Kidney capillary endothelial cell (primary cell): ENCODE measurements at regions not wholly inside any gene's neighbourhood (a gene's known extent, or its start where the extent isn't known, plus 50 kb on each side); places are given as distances from the start of the nearest gene placed in this dataset.
"Not testable (repeated sequence)": the region's sequence is repeated elsewhere in the genome, so short reads cannot be mapped to it uniquely, and the experiment has no call there.

Experiments
- DNase-seq: peaks from one replicate; pipeline ENCODE4 v3.0.0-alpha.2; 2018; ENCODE audit warnings: low spot score

- DNase-seq, result no peak
Observed at GRCh38 chr3:66933233-66933632, 64.9 kb upstream of the KBTBD8 start.

DNA sequence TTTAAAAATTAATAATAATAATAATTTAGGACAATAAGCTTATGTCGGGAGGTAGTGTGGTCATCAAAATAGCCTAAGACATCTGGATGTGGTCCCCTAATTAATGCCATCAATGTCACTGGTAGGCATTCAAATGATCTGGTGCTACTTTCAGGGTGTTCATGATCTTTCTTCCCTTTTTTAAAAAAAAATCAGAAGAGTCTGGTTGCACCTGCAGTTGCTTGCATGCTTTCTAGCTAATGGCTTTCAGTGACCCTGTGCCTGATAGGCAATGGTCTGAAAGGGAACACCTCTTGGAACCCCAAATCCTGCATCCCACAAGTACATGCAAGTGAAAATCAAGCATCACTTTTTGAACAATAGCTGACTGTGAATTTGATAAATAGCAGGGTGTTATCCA is 64.1 kb upstream of the KBTBD8 start:
- DNase-seq, result no peak

DNA sequence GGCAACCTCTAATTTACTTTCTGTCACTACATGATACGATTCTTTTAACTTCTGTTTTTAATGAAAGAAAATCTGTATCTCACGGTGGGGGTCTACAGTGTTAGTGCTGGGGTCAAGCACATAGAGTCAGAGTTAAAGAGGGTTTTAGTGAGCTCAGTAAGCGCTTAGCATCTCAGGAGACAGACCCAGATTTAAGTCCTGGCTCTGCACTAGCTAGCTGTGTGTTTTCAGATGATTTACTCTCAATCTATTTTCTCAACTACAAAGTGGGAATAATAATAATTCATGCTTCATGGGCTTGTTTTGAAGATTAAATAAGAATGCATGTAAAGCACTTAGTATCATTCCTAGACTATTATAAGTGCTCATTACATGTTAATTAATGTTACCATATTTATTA is 63.4 kb upstream of the KBTBD8 start:
- DNase-seq, result no peak

- not testable (repeated sequence) for DNase-seq
Observed at GRCh38 chr3:66937041-66937440, 61.1 kb upstream of the KBTBD8 start.

DNA sequence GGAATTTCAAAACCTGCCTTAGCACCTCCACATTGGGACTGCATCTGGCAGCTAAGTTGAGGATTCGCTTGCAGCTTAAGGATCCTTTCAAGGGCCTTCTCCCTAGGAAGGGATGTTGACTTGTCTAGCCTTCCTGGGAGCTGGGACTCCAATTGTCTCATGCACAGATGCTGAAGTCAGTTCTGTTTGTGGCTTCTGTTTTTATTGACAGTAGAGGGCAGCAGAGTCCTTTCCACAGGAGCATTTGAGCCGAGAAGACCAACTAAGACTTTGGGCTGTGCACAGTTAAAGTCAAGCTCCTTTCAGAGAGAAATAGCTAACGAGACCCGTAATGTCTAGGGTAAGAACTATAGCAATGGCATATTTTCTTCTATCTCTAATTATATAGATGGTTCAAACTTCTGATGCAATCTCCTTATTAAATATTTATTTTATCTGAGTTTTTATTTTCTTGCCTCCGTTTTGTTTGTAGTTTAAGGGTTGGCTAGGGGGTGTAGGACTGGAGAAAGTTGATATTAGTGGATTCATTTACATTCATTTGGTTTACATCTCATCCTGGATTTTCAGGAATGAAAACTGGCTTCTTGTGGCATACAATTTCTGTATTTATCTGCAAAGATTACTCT is 59.7 kb upstream of the KBTBD8 start:
- peak; percentile 62 for DNase-seq

DNA sequence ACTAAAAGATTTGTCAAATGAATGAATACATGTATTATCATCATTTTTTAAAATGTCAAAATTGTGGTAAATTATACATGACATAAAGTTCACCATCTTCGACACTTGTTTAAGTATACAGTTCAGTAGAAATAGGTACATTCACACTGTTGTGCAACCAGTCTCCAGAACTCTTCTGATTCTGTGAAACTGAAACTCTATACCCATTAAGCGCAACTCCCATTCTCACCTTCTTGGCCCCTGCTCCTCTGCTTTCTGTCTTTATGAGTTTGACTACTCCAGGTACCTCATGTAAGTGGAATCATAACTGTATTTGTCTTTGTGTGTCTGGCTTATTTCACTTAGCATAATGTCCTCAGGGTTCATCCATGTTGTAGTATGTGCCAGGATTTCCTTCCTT is 50.1 kb upstream of the KBTBD8 start:
- no peak for DNase-seq
